Neural progenitor cell (in vitro differentiated cells): ENCODE measurements at regions not wholly inside any gene's neighbourhood (a gene's known extent, or its start where the extent isn't known, plus 50 kb on each side); places are given as distances from the start of the nearest gene placed in this dataset. TPM values are rescaled to one million over a fixed set of nuclear protein-coding genes. Genes with fewer than 3 reads are reported as not detected.
"Not testable (repeated sequence)": the region's sequence is repeated elsewhere in the genome, so short reads cannot be mapped to it uniquely, and the experiment has no call there.

Source experiments
- DNase-seq: peaks from one replicate; pipeline ENCODE4 v3.0.0-alpha.2; 2016; ENCODE audit warnings: low spot score
- H2AFZ ChIP-seq: fragments of 200-600 bp; sonication (generic); replicated peaks from 2 replicates; pipeline ENCODE4 v1.6.1; 2016; ENCODE audit warnings: antibody characterized with exemption
- H3F3A ChIP-seq: fragments of 200-600 bp; sonication (generic); 2 replicates; pipeline ENCODE4 v1.6.1; 2016; ENCODE audit warnings: antibody characterized with exemption, low read depth
- H3K27ac ChIP-seq: fragments of 200-600 bp; sonication (generic); 2 replicates; pipeline ENCODE4 v1.5.1; 2016; ENCODE audit warnings: mild to moderate bottlenecking
- H3K27me3 ChIP-seq: fragments of 200-600 bp; sonication (generic); 2 replicates; pipeline ENCODE4 v1.6.1; 2016; ENCODE audit warnings: mild to moderate bottlenecking, moderate library complexity
- H3K36me3 ChIP-seq: fragments of 200-600 bp; sonication (generic); 2 replicates; pipeline ENCODE4 v1.5.1; 2016
- H3K4me1 ChIP-seq: fragments of 200-600 bp; sonication (generic); 2 replicates; pipeline ENCODE4 v1.6.1; 2016; ENCODE audit warnings: mixed run types
- H3K4me2 ChIP-seq: fragments of 200-600 bp; sonication (generic); 2 replicates; pipeline ENCODE4 v1.6.1; 2016
- H3K4me3 ChIP-seq: fragments of 200-600 bp; sonication (generic); 2 replicates; pipeline ENCODE4 v1.5.1; 2016
- H3K79me2 ChIP-seq: fragments of 200-600 bp; sonication (generic); 2 replicates; pipeline ENCODE4 v1.6.1; 2016; ENCODE audit warnings: low read depth
- H3K9ac ChIP-seq: fragments of 200-600 bp; sonication (generic); 2 replicates; pipeline ENCODE4 v1.6.1; 2016
- H3K9me3 ChIP-seq: fragments of 200-600 bp; sonication (generic); 2 replicates; pipeline ENCODE4 v1.5.1; 2016; ENCODE audit warnings: low read depth
- H4K20me1 ChIP-seq: fragments of 200-600 bp; sonication (generic); 2 replicates; pipeline ENCODE4 v1.6.1; 2016; ENCODE audit warnings: low read depth
- H3K27ac Mint-ChIP-seq: 3 replicates; pipeline ENCODE4 v1.8.0; 2021; ENCODE audit warnings: mixed read lengths
- H3K27me3 Mint-ChIP-seq: 2 replicates; pipeline ENCODE4 v1.8.0; 2022; ENCODE audit warnings: low read depth, mild to moderate bottlenecking, inconsistent platforms, moderate library complexity, mixed read lengths; ENCODE audit not compliant: insufficient read depth
- H3K36me3 Mint-ChIP-seq: 3 replicates; pipeline ENCODE4 v1.8.0; 2021; ENCODE audit warnings: mixed read lengths
- H3K4me1 Mint-ChIP-seq: 3 replicates; pipeline ENCODE4 v1.8.0; 2021; ENCODE audit warnings: mixed read lengths
- H3K4me3 Mint-ChIP-seq: 3 replicates; pipeline ENCODE4 v1.8.0; 2021; ENCODE audit warnings: mild to moderate bottlenecking, moderate library complexity, mixed read lengths
- H3K9me3 Mint-ChIP-seq: 3 replicates; pipeline ENCODE4 v1.8.0; 2020; ENCODE audit warnings: mixed read lengths
- EZH2 ChIP-seq: fragments of 200-600 bp; sonication (generic); IDR thresholded peaks from 2 replicates; pipeline ENCODE4 v1.6.1; 2017; ENCODE audit warnings: antibody characterized with exemption, mild to moderate bottlenecking, moderate library complexity
- EZH2phosphoT487 ChIP-seq: fragments of 200-600 bp; sonication (generic); IDR thresholded peaks from 2 replicates; pipeline ENCODE4 v1.6.1; 2017; ENCODE audit warnings: antibody characterized with exemption
- small RNA-seq: library from RNA; depleted of rRNA; stranded (forward); fragments of <200 nt; gene quantifications from one replicate; pipeline ENCODE3, GENCODE V24; 2015
- TF ChIP-seq, protein P1 (sequence below): fragments of 200-600 bp; sonication (generic); IDR thresholded peaks from 2 replicates; pipeline ENCODE4 v1.5.1; 2017; ENCODE audit warnings: antibody characterized with exemption, mild to moderate bottlenecking

DNA sequence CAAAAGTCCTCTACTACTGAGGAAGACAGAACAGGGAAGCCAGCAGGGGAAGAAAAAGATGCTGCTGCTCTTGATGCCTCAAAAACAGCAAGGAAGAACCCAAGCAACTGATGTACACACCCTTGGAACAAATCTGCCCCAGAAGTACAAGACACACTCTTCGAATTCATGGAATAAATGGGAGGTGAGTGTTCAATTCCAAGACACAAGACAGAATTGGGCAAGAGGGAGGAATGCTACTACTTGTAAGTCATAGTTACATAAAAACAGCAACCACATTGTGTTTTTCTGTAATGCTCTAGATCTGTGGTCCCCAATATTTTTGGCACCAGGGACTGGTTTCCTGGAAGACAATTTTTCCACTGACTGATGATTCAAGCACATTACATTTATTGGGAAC is 58.0 kb upstream of the H2AZ1 start:
- Histone ChIP-seq H4K20me1 (no peaks in the 10 kb centered on the region), H3K4me2 (no peak overlapping the region), H3K9ac (no peak overlapping the region), H3K27me3 (no peaks in the 10 kb centered on the region), H3F3A (no peaks in the 10 kb centered on the region), H3K4me3 (no peak overlapping the region), H3K4me1 (no peaks in the 10 kb centered on the region), H3K27ac (no peak overlapping the region), H3K79me2 (no peaks in the 10 kb centered on the region), H3K9me3 (no peaks in the 10 kb centered on the region), H3K36me3 (no peaks in the 10 kb centered on the region), H2AFZ (no peak overlapping the region)
- no peak for DNase-seq
- Mint-ChIP-seq H3K27ac (no peak overlapping the region), H3K36me3 (no peaks in the 10 kb centered on the region), H3K27me3 (no peaks in the 10 kb centered on the region), H3K4me3 (no peak overlapping the region), H3K9me3 (peaks cover 6% of the 10 kb centered on the region), H3K4me1 (no peaks in the 10 kb centered on the region)
- TF ChIP-seq EZH2 (no peak), EZH2phosphoT487 (no peak)
- TF ChIP-seq, protein P1, sequence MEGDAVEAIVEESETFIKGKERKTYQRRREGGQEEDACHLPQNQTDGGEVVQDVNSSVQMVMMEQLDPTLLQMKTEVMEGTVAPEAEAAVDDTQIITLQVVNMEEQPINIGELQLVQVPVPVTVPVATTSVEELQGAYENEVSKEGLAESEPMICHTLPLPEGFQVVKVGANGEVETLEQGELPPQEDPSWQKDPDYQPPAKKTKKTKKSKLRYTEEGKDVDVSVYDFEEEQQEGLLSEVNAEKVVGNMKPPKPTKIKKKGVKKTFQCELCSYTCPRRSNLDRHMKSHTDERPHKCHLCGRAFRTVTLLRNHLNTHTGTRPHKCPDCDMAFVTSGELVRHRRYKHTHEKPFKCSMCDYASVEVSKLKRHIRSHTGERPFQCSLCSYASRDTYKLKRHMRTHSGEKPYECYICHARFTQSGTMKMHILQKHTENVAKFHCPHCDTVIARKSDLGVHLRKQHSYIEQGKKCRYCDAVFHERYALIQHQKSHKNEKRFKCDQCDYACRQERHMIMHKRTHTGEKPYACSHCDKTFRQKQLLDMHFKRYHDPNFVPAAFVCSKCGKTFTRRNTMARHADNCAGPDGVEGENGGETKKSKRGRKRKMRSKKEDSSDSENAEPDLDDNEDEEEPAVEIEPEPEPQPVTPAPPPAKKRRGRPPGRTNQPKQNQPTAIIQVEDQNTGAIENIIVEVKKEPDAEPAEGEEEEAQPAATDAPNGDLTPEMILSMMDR: no peak

DNA sequence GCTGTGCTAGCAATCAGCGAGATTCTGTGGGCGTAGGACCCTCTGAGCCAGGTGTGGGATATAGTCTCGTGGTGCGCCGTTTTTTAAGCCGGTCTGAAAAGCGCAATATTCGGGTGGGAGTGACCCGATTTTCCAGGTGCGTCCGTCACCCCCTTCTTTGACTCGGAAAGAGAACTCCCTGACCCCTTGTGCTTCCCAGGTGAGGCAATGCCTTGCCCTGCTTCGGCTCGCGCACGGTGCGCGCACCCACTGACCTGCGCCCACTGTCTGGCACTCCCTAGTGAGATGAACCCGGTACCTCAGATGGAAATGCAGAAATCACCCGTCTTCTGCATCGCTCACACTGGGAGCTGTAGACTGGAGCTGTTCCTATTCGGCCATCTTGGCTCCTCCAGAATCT is 56.1 kb upstream of the H2AZ1 start:
- not testable (repeated sequence) for H3F3A ChIP-seq, H3K4me3 ChIP-seq, H3K27me3 Mint-ChIP-seq, H2AFZ ChIP-seq, H3K27ac ChIP-seq, H3K9ac ChIP-seq, H3K9me3 Mint-ChIP-seq, H4K20me1 ChIP-seq, H3K79me2 ChIP-seq, H3K27ac Mint-ChIP-seq, H3K36me3 ChIP-seq, H3K4me1 ChIP-seq, DNase-seq, H3K36me3 Mint-ChIP-seq, H3K4me2 ChIP-seq, H3K4me1 Mint-ChIP-seq, H3K4me3 Mint-ChIP-seq, H3K27me3 ChIP-seq, H3K9me3 ChIP-seq

Small RNA genes lying in the stretch of these regions (small RNA-seq; reads per million reads assigned to genes)
- not detected for gene DYNLL1P6
